GM12874 (cell line): ENCODE measurements at regions not wholly inside any gene's neighbourhood (a gene's known extent, or its start where the extent isn't known, plus 50 kb on each side); places are given as distances from the start of the nearest gene placed in this dataset.

Source experiments
- CTCF ChIP-seq: IDR thresholded peaks from 2 replicates; pipeline ENCODE4 v1.5.1; 2011; ENCODE audit warnings: low read depth, mild to moderate bottlenecking, control low read depth, low read length, moderate library complexity; ENCODE audit not compliant: insufficient read depth

- no peak for TF ChIP-seq CTCF
Measured at GRCh38 chr2:37782155-37782673, 110.8 kb upstream of the CDC42EP3 start.

GRCh38 chr2:37782721-37783371 is 111.4 kb upstream of the CDC42EP3 start:
- TF ChIP-seq CTCF, result no peak

- TF ChIP-seq CTCF, result no peak
Measured at GRCh38 chr2:37783545-37783944, 112.1 kb upstream of the CDC42EP3 start.

- TF ChIP-seq CTCF, result no peak
Measured at GRCh38 chr2:37784071-37784758, 112.8 kb upstream of the CDC42EP3 start.

GRCh38 chr2:37784759-37785149 is 113.3 kb upstream of the CDC42EP3 start:
- no peak for TF ChIP-seq CTCF

GRCh38 chr2:37786191-37786698 is 114.8 kb upstream of the CDC42EP3 start:
- no peak for TF ChIP-seq CTCF

GRCh38 chr2:37786854-37787253 is 115.4 kb upstream of the CDC42EP3 start:
- no peak for TF ChIP-seq CTCF
